T1000 (cell line): ENCODE measurements at regions not wholly inside any gene's neighbourhood (a gene's known extent, or its start where the extent isn't known, plus 50 kb on each side); places are given as distances from the start of the nearest gene placed in this dataset.
"Not testable (repeated sequence)": the region's sequence is repeated elsewhere in the genome, so short reads cannot be mapped to it uniquely, and the experiment has no call there.

ENCODE experiments used
- DNase-seq: peaks from one replicate; lab custom pipeline; 2025; ENCODE audit warnings: mixed read lengths; lab: John Stamatoyannopoulos, UW

- DNase-seq = no peak
Measured at GRCh38 chr5:17828681-17829080, 194.4 kb downstream of the TAF11L14 start.

DNA sequence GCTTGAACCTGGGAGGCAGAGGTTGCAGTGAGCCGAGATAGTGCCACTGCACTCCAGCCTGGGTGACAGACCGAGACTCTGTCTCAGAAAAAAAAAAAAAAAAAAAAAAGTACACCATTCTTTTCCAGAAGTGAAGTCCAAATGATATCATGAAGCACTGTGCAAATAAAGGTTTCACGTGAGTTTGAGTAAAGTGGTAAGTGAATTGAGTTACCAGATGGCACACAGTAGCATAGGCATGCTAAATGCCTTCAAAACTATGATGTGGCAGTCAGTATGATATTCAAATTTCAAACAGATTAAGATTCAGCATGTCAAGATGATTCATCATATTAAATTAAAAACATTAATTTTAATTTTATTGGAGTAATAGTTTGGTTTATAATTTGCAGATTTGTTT, 195.2 kb downstream of the TAF11L14 start:
- DNase-seq = no peak

GRCh38 chr5:17831279-17831678, 197.0 kb downstream of the TAF11L14 start:
- no peak for DNase-seq

- DNase-seq = no peak
Measured at GRCh38 chr5:17832949-17833745, 198.9 kb downstream of the TAF11L14 start.

GRCh38 chr5:17837757-17838156, 203.5 kb downstream of the TAF11L14 start:
- no peak for DNase-seq

- no peak for DNase-seq
Measured at GRCh38 chr5:17838469-17838868, 204.2 kb downstream of the TAF11L14 start.

- no peak for DNase-seq
Measured at GRCh38 chr5:17839848-17840247, 205.6 kb downstream of the TAF11L14 start.

GRCh38 chr5:17846496-17846895, 212.2 kb downstream of the TAF11L14 start:
- DNase-seq = no peak

GRCh38 chr5:17847286-17847685, 213.0 kb downstream of the TAF11L14 start:
- DNase-seq = no peak

DNA sequence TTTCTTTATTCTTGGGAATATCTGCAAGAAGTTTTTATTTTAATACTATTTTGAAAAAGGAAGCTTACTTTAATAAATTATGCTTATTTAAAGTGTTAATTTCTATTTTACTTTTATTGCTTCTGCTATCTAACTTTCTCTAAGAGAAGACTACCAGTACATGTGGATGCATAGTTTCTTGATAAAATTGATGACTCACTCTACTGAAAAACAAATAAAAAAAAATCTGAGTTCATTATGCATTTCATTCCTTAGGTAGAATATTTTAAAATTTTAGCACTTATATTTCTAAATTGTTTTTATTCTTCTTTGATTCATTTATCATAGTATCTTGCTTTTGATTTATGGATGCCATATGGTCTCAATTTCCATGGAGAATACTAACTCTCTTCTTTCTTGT, 217.9 kb downstream of the TAF11L14 start:
- no peak for DNase-seq

- DNase-seq = no peak
Measured at GRCh38 chr5:17852740-17853139, 218.5 kb downstream of the TAF11L14 start.

DNA sequence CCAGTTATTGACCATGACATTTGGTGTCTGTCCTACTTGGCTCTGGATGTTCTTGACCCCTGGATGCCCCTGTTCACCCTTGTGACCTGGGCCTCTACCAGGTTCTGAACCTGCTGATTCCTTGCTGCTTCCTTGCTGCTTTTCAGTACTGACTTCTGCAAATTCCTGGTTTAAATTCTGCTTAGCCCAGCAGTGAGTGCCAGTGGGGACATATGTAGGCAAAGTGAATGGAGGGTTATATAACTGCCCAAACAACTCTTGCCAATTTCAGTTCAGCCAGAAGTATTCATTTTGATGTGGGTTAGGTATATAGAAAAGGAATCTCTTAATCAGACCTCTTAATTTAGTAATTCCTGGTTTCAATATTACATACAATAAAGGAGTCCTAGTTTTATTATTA, 220.6 kb downstream of the TAF11L14 start:
- DNase-seq = no peak

DNA sequence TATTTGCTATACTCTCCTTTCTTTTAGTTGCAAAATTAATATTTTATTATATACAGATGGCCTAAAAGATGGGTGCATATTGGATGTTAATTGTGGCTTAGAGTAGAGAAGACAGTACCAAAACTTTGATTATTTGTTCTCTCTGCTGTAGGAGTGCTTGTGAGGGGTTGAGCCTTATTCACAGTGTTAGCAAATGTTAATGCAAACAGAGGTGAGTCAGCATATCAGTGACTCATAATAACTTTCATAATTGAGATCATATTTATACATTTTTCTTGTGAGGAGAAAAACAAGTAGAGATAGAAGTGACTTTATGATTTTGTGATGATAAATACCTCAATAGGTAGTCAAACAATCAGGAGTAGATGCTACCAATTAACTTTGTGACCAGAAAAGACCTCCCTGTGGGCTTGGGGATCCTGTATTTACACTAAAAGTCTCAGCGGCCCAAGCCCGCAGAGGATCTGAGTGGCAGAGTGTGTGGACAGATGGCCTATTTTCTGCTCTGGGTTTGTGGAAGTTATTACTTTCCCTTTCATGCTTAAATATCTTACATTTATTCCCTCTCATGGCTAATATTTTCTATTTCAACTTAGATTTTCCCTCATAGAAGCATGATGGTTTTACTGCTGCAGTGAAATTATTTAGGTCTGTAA, 226.5 kb downstream of the TAF11L14 start:
- DNase-seq = no peak

DNA sequence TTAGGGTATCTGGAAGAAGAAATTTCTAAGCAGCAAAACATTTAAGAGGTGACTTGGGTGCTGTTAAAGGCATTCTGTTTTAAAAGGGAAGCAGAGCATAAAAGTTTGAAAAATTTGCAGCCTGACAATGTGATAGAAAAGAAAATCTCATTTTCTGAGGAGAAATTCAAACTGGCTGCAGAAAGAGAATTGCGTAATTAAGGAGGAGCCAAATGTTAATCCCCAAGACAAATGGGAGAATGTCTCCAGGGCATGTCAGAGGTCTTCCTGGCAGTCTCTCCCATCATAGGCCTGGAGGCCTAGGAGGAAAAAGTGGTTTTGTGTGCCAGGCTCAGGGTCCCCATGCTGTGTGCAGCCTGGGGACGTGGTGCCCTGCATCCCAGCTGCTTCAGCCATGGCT, 230.6 kb downstream of the TAF11L14 start:
- not testable (repeated sequence) for DNase-seq

- peak; percentile 12 for DNase-seq
Measured at GRCh38 chr5:17865966-17866365, 231.7 kb downstream of the TAF11L14 start.

DNA sequence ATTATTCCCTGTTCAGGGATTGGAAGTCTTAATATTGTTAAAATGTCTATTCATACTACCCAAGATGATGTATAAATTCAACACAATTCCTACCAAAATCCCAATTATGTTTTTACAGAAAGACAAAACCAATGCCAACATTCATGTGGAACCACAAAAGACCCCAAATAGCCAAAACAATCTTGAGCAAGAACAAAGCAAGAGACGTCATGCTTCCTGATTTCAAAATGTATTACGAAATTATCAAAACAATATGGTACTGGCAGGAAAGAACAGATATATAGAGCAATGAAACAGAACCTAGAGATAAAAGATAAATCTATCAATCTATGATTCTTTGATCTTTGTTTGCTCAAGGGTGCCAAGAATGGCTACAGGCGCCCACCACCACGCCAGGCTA, 237.9 kb downstream of the TAF11L14 start:
- DNase-seq = no peak

DNA sequence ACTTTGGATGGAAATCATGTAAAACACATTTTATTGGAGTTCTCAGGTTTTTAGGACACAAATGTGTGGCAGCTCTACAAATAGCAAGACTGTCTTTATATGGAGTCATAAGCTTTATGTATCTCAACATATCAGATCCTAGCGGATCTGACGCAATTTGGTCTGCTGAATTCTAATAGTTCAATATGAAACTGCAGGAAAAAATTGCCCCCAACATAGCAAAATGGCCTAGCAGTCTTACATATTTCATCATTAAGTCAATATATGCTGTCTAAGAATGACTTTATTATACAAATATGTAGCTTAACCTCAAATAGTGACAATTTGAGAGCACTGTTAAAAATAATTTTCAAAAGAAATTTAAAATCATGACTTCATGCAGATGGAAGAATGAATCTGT, 244.3 kb downstream of the TAF11L14 start:
- DNase-seq = no peak

- no peak for DNase-seq
Measured at GRCh38 chr5:17879276-17879675, 245.0 kb downstream of the TAF11L14 start.

DNA sequence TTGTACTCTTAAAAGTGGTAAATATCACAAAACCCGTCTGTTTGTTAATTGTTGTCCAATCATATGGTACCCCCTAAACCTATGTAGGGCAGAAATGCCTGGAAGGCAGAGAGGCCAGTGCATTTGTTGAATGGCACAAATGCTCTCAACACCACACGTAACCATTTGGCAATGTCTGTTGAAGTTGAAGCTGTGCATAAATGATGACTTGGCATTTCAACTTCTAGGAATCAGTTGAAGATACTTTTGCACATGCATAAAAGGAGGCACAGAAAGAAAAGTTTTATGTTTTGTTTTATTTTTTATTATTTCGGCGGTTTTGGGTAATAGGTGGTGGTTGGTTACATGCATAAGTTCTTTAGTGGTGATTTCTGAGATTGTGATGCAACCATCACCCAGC, 246.6 kb downstream of the TAF11L14 start:
- DNase-seq = no peak

DNA sequence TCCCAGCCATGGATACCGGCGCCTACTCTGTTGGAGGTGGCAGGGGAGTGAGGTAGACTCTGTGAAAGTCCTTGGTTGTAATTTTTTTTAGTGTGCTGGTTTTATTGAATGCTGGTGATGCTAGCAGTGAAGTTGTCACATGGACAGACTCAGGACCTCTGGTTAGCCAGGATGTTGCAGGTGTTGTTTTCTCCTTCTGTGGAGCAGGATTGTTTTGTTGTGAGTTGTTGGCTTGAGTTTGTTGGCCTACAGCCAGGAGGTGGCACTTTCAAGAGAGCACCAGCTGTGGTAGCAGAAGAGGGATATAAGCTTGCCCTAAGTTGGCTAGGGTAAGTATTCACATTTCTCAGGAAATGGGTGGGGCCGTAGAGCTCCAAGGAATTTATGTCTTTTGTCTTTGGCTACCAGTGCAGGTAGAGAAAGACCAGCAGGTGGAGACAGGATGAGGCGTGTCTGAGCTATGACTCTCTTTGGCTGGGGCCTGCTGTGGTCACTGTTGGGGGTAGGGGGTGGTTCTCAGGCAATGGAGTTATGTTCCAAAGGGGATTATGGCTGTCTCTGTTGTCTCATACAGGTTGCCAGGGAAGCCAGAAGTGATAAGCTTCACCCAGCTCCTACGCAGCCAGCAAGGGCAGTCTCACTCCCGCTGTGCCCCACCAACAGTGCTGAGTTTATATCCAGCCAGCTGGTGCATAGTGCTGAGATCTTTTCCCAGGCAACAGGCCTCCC, 248.7 kb downstream of the TAF11L14 start:
- DNase-seq = no peak

DNA sequence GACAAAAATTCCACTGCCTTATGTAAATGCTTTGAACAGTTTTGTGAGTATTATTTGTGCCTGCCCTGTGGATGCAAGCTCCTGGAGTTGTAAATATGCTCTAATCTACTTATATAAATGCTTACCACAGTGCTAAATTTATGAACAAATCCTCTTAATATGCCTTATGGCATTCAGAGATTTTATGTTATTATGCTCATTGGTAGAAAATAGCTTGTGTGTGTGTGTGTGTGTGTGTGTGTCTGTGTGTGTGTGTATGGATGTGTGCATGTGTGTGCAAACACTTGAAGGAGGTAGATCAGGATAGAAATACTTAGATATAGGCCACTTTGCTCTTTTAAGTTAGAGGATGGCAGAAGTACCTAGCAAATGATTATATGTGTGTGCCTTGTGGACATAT, 253.9 kb downstream of the TAF11L14 start:
- no peak for DNase-seq

- DNase-seq = no peak
Measured at GRCh38 chr5:17890501-17890900, 256.2 kb downstream of the TAF11L14 start.

- DNase-seq = no peak
Measured at GRCh38 chr5:17891881-17892280, 257.6 kb downstream of the TAF11L14 start.
